ENCODE measurements at regions not wholly inside any gene's neighbourhood (a gene's known extent, or its start where the extent isn't known, plus 50 kb on each side); places are given as distances from the start of the nearest gene placed in this dataset.
"Not testable (repeated sequence)": the region's sequence is repeated elsewhere in the genome, so short reads cannot be mapped to it uniquely, and the experiment has no call there.

DNA sequence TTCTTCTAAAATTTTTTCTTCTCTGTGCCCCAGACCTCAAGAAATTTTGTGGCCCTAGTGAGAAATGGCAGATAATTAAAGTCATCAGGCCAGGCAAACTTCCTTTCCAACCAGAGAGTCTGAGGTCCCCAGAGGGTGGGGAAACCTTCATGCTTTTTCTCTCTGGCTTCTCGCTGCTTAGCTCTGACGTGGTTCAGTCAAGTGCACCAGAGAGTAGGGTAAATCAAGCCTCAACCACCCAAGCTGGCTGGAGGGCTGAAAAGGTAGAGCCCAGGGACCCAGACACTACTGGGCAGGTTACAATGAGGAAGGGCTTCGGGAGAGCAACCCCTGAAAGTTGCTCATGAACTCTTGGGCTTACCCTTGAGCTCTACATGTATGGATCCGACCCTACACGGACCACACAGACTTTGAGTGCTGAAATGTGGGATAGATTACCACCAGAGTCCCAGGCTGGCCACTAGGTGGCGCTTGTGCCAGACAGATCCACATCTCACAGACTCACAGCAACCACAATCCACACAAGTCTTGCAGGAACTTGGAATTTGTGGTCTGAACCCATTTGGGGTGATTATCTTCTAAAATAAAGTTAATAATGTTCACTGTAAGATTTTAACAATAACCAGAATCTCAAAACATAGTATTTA is 323.5 kb downstream of the KLF13 start:
- intact Hi-C loops (cut with micrococcal nuclease) = not testable (repeated sequence)

DNA sequence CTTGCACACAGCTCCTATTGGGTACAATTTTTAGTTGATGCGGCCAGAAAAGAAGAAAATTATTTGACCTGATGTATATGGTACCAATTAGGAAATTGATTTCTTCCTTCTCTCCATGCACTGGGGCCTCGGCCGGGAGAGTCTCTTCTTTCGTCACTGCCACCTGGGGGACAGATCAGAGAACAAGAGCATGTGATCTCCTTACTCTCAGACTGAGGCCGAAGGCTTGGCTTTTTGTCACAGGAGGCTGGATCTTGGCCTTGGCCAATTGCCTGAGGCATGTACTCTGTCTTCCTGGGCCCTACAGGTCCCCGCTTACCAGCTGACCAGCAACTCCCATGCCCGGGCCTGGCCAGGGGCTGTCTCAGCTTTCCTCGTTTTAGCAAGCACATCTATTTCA is 330.3 kb downstream of the KLF13 start:
- intact Hi-C loops (cut with micrococcal nuclease) = not testable (repeated sequence)

DNA sequence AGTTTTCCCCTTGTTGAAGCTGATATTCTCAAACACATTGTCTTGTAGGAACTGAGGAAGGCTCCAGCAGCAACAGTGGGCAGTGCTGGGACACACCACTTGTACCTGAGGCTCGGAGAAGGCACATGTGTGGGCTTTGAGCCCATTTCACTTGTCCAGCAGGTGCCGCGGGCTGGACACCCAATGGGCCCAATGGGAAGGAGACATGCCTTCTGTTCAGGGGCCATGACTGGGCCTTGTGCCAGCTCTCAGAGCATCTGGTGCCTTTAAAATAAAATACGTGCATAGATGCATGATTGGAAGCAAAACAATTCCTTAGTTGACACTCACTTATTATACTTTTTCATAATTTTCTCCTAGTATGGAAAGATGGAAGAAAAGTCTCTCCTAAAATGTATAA is 334.2 kb downstream of the KLF13 start:
- intact Hi-C loops (cut with micrococcal nuclease) = no loop called here

DNA sequence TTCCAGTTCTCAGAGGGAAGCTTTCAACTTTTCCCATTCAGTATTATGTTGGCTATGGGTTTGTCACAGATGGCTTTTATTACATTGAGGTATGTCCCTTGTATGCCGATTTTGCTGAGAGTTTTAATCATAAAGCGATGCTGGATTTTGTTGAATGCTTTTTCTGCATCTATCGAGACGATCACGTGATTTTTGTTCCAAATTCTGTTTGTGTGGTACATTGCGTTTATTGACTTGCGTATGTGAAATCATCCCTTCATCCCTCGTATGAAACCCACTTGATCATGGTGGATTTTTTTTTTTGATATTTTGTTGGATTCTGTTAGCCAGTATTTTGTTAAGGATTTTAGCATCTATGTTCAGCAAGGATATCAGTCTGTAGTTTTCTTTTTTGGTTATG is 339.1 kb downstream of the KLF13 start:
- intact Hi-C loops (cut with micrococcal nuclease) = not testable (repeated sequence)

DNA sequence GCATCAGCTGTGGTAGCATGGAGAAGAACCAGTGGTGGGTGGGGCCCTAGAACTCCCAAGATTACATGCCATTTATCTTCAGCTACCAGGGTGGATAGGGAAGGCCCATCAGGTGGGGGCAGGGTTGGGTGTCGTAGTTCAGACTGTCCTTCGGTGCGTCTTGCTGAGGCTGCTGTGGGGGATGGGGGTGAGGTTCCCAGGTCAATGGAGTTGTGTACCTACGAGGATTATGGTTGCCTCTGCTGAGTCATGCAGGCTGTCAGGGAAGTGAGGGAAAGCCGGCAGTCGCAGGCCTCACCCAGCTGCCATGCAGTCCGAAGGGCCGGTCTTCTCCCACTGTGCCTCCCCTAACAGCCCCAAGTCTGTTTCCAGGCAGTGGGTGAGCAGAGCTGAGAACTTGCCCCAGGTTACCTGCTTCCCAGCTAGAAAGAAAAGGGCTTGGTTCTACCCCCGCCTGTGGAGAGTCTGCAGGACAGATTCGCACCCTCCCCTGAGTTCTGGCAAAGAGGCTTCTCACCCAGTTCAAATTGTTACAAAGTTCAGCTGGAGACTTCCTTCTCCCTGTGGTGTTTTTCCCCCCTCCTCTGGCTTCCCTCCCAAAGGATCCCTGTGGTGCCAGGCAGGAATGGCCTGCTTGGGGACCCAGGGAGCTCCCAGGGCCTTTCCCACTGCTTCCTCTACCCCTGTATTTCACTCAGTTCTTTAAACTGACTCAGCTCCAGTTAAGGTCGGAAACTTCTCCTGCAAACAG is 342.7 kb downstream of the KLF13 start:
- intact Hi-C loops (cut with micrococcal nuclease) = not testable (repeated sequence)

- intact Hi-C loops (cut with micrococcal nuclease) = not testable (repeated sequence)
These were observed 346.6 kb downstream of the KLF13 start for GRCh38 chr15:31673263-31673662.

DNA sequence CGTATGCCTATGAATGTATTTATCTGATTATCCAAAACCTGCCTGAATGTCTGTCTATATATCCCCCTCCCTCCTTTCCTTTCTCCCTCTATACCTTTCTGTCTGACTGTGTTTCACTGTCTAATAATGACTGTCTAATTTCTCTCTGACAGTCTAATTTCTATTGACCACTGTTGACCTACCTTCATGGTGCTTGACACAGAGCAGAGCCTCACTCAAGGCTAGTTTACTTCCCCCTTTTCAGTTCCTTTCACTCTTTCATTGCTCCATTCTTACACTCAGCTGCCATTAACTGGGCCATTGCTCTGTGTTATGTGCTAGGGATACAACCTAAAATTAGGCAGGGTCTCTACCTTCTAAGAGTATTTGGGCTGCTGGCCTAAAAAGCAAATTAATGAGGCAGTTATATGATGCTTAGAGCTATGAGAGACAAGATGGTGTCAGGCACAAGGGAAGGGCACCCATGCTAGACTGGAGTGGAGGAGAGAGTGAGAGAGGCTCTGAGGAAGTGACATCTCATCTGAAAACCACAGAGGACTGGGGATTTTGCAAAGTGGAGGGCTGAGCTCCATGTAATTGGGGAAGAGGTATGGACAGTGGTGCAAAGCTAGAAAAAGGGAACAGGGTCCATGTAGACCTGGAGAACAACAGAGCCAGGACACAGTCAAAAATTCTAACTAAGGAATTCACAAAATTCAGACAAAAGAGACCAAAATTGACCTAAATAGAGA is 348.6 kb upstream of the CHRNA7 start:
- intact Hi-C loops (cut with micrococcal nuclease) = not testable (repeated sequence)

DNA sequence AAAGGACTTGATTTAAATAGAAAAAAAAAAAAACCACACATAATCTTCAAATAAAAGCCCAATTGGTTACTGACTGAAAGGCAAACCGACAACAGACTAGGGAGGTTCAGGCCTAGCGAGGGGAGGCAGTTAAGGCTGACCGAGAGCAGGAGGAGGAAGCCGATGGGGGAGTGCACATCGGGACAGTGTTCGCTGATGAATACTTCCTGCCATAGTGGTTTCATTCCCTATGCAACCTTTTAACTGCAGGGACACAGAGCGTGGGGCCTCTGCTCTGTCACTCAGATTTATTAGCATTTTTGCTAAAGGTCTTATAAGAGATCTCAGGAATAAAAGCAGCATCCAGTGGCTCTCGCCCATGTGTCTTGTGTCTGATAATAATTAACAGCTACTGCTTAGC is 343.2 kb upstream of the CHRNA7 start:
- intact Hi-C loops (cut with micrococcal nuclease) = not testable (repeated sequence)

- intact Hi-C loops (cut with micrococcal nuclease) = not testable (repeated sequence)
These were observed 333.8 kb upstream of the CHRNA7 start for GRCh38 chr15:31696509-31696908.

GRCh38 chr15:31705076-31705678 is 325.1 kb upstream of the CHRNA7 start:
- intact Hi-C loops (cut with micrococcal nuclease) = not testable (repeated sequence)

GRCh38 chr15:31707944-31708702 is 322.2 kb upstream of the CHRNA7 start:
- intact Hi-C loops (cut with micrococcal nuclease) = not testable (repeated sequence)

DNA sequence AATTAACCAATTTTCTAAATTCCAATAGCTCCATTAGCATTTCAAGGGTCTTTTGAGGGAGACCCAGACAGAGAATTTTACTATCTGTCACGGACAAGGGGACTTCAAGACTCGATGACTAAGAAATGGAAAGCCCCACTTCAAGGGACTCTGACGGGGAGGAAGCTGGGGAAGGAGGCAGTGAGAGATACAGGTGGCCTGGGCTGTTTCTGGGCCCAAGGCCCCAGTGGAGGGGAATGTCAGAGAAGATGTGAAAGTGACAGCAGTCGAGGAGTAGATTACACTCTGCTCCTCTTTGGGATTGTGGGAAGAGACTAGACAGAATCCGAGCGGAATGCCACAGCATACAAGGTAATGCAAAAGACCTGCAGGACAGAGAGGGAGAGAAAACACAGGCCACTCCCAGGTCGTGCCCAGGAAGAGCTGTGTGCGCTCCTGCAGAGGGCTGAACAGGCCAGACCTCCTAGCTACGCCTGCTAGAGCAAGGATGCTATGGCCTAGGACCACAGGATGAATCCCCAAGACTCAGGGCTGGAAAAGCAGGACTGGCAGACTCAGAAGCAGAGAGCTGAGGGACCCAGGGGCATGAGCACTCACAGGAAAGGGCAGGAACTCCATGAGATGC is 321.5 kb upstream of the CHRNA7 start:
- intact Hi-C loops (cut with micrococcal nuclease) = not testable (repeated sequence)

DNA sequence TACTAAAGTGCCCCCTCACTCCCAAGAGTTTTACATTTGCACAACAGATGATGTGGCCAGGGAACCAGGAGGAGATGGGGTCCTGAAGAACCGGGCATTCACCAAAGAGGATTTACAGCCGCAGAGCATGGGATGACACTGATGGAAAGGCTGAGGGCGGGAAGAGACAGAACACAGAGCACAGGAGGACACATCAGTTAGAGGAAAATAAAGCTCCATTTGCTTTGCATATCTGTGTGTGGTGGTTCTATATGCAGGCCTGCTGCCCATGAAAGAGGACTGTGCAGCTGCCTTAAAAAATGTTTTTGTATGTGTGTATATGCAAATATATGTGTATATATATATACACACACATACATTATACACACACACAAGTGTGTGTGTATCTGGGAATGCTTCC is 320.8 kb upstream of the CHRNA7 start:
- intact Hi-C loops (cut with micrococcal nuclease) = not testable (repeated sequence)

DNA sequence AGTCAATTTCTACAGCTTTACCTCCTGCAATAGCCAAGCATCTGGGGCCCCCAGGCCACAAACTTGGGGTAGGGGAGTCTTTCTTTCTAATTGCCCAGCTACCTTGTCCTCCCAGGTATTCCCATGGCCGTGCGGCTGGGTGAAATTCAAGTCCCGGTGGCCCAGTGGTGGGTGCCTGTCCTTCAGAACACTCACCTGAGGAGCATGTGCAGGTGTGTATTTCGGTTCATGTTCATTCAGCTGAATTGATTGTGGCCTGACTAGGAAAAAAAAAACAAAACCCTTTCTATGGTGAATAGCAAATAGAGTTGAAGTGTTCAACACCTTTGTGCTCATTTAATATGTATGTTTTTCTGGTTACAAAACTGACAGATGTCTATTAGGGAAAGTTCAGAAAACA is 319.5 kb upstream of the CHRNA7 start:
- intact Hi-C loops (cut with micrococcal nuclease) = not testable (repeated sequence)

- intact Hi-C loops (cut with micrococcal nuclease) = not testable (repeated sequence)
These were observed 315.1 kb upstream of the CHRNA7 start for GRCh38 chr15:31715208-31715607.

DNA sequence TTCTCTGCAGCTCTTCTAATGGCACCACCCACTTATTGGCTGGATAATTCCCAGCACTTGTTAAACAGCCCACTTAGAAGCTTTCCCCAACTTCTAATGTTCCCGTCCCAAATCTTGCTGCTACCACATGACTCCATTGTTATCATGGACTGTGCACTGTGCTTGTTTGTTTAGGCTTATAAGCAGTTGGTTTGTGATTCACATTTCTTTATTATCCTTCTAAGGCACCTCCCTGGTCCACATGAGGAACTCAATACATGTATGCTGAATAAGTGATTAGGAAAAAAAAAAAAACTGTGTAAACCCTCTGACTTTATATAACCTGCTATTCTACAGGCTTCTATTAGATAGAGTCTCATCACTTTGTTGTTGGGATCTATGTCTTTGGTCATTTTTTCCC is 311.7 kb upstream of the CHRNA7 start:
- intact Hi-C loops (cut with micrococcal nuclease) = not testable (repeated sequence)

DNA sequence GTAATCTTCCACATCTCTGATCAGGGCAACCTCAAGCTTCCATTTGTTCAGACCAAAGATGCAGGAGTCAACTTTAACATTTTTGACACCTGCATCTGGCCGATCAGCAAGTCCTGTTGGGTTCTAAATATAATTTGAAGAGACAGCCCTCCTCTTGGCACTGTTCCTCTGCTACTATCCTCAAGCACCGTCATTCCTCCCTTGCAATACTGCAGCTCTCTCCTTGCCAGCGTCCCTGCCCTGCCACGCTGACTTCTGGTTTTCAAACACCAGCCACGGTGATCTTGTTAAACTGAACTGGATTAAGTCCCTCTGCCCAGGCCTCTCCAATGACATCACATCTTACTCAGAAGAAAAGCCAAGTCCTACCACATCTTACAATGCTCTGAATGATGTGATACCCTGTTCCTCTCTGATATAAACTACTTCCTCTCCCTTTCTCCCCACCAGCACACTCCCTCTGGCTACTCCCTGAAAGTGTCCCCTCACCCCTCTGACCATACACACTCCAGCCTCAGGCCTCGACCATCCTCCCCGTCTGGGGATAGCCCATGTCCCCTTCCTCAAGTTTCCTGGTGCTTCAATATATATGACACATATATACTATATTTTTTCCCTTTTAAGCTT is 310.8 kb upstream of the CHRNA7 start:
- intact Hi-C loops (cut with micrococcal nuclease) = not testable (repeated sequence)

DNA sequence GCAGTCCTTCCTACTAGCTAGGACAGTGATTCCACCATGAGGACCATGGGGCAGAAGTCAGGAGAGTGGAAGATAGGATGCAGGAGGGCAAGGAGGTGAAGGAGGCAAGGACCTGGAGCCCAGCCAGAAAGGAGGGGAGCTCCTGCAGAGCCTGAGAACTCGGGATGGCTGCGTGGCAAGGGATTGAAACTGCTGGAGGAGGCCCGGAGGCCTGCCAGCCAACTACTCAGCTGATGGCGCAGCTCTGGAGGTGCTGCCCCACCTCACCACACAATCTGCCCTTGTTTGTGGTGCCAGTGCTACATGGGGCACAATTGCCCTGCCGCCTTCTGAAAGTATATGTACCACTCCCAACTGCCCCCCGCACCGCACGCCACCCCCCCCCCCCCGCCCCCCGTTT is 307.3 kb upstream of the CHRNA7 start:
- intact Hi-C loops (cut with micrococcal nuclease) = not testable (repeated sequence)

DNA sequence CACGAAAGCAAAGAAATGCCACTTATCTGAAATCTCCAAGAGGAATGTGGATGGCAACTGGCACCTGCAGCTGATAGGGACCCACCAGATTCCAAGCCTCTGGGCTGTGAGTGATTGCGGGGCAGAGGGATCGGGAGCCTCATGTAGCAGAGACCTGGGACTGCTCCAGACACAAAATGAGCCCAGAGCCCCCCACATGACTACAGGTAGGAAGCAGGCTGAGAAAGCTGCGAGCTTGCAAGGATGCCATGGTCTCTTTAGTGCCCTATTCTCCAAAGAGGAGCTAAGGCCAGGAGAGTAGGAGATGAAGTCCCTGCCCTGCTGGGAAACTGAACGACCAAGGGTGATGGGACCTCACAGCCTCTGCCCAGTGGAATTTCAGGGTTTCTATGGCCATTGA is 305.4 kb upstream of the CHRNA7 start:
- intact Hi-C loops (cut with micrococcal nuclease) = not testable (repeated sequence)

DNA sequence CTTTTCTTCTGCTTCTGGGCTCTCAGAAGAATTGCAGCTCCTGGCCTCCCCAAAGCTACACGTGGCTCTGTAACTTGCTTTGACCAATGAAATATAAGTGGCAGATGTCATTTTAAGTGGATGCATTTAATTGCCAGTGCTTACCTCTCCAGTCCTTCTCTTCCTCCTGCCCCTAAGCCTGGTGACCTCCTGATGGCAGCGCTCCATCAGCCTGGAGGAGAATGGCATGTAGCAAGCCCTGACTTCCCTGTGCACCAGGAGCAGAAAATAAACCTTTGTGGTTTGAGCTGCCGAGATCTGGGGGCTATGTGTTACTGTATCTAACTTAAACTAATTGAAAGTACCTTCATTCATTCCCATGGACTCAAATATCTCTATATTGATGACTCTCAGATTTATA is 304.7 kb upstream of the CHRNA7 start:
- intact Hi-C loops (cut with micrococcal nuclease) = not testable (repeated sequence)

Measured in T-helper 2 cell treated with Interferon-gamma antibody and Interleukin-4, amounts not matched to agents 100 ng/mL and 5 ng/mL, for 36 hours (primary cell).